Activated CD8-positive, alpha-beta T cell treated with anti-CD3 and anti-CD28 coated beads for 36 hours (primary cell): ENCODE measurements at regions not wholly inside any gene's neighbourhood (a gene's known extent, or its start where the extent isn't known, plus 50 kb on each side); places are given as distances from the start of the nearest gene placed in this dataset.
"Not testable (repeated sequence)": the region's sequence is repeated elsewhere in the genome, so short reads cannot be mapped to it uniquely, and the experiment has no call there.

Source experiments
- ATAC-seq: fragments of 200-7000 bp; cut with Tn5 transposase; one replicate; pipeline ENCODE4 v1.10.0; 2021; ENCODE audit warnings: mild to moderate bottlenecking, moderate library complexity
- CTCF ChIA-PET: fragments of 350-600 bp; sonication (Branson Sonifier 250); formaldehyde crosslinking; loops from one replicate; lab custom pipeline; 2021; ENCODE audit warnings: antibody characterized with exemption; lab: Charles Lee
- POLR2A ChIA-PET: fragments of 350-600 bp; sonication (Branson Sonifier 250); formaldehyde crosslinking; loops from one replicate; lab custom pipeline; 2021; ENCODE audit warnings: antibody characterized with exemption; lab: Charles Lee
- DNase-seq: peaks from one replicate; pipeline ENCODE4 v3.0.0-alpha.2; 2020
- H3K27ac Mint-ChIP-seq: one replicate; pipeline ENCODE4 v1.8.0; 2021; ENCODE audit warnings: mild to moderate bottlenecking, mixed read lengths
- H3K27me3 Mint-ChIP-seq: one replicate; pipeline ENCODE4 v1.8.0; 2021; ENCODE audit warnings: mixed read lengths
- H3K36me3 Mint-ChIP-seq: one replicate; pipeline ENCODE4 v1.8.0; 2021; ENCODE audit warnings: low read depth, mixed read lengths
- H3K4me1 Mint-ChIP-seq: one replicate; pipeline ENCODE4 v1.8.0; 2021; ENCODE audit warnings: low read depth, mixed read lengths
- H3K4me3 Mint-ChIP-seq: one replicate; pipeline ENCODE4 v1.8.0; 2021; ENCODE audit warnings: mild to moderate bottlenecking, moderate library complexity, mixed read lengths
- H3K9me3 Mint-ChIP-seq: one replicate; pipeline ENCODE4 v1.8.0; 2021; ENCODE audit warnings: mixed read lengths
- intact Hi-C: fragments of 100-400 bp; cut with micrococcal nuclease; formaldehyde crosslinking; loops from one replicate; pipeline ENCODE4 v1.10.0; 2022
- TF ChIP-seq, protein P1 (sequence below): fragments of 200-600 bp; IDR thresholded peaks from one replicate; pipeline ENCODE4 v1.8.0; 2022; ENCODE audit warnings: antibody characterized with exemption, mild to moderate bottlenecking

DNA sequence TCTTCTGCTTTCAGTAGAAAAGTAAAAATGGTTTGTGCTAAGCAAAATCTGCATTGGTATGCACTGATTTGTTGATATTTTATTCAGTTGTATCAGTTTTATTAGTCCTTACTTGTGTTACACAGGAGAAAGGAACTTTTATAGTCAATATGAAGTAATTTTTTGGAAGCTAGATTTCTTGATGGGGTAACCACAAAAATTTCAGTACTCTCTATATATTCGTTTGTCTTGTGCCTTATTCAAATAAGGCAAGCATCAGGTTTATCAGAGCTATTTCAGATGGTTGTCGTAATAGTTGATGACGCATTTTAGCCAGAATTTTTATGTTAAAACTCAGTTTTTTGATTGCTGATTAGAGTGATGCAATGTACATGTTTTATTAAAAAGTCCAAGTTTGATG, 50.7 kb upstream of the NIPA1 start:
- ChIA-PET CTCF (no interaction called here), POLR2A (no interaction called here)
- peaks cover 14% of the 10 kb centered on the region for H3K4me1 Mint-ChIP-seq
- TF ChIP-seq, protein P1, sequence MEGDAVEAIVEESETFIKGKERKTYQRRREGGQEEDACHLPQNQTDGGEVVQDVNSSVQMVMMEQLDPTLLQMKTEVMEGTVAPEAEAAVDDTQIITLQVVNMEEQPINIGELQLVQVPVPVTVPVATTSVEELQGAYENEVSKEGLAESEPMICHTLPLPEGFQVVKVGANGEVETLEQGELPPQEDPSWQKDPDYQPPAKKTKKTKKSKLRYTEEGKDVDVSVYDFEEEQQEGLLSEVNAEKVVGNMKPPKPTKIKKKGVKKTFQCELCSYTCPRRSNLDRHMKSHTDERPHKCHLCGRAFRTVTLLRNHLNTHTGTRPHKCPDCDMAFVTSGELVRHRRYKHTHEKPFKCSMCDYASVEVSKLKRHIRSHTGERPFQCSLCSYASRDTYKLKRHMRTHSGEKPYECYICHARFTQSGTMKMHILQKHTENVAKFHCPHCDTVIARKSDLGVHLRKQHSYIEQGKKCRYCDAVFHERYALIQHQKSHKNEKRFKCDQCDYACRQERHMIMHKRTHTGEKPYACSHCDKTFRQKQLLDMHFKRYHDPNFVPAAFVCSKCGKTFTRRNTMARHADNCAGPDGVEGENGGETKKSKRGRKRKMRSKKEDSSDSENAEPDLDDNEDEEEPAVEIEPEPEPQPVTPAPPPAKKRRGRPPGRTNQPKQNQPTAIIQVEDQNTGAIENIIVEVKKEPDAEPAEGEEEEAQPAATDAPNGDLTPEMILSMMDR, result no peak
- H3K9me3 Mint-ChIP-seq, result no peaks in the 10 kb centered on the region
- peaks cover 12% of the 10 kb centered on the region for H3K27me3 Mint-ChIP-seq
- DNase-seq (no peak), ATAC-seq (no peak)
- H3K36me3 Mint-ChIP-seq, result no peaks in the 10 kb centered on the region
- intact Hi-C loops, result no loop called here
- no peak overlapping the region for H3K4me3 Mint-ChIP-seq
- H3K27ac Mint-ChIP-seq, result no peak overlapping the region

GRCh38 chr15:22736200-22736599, 50.2 kb upstream of the NIPA1 start:
- H3K36me3 Mint-ChIP-seq, intact Hi-C loops, DNase-seq, H3K4me3 Mint-ChIP-seq, H3K27me3 Mint-ChIP-seq, POLR2A ChIA-PET, H3K27ac Mint-ChIP-seq, CTCF ChIA-PET, ATAC-seq, H3K9me3 Mint-ChIP-seq: not testable (repeated sequence)
- H3K4me1 Mint-ChIP-seq, result peaks cover 14% of the 10 kb centered on the region
